NCI-H446 treated with DMSO at 0.1 percent for 48 hours (cell line): ENCODE measurements at regions not wholly inside any gene's neighbourhood (a gene's known extent, or its start where the extent isn't known, plus 50 kb on each side); places are given as distances from the start of the nearest gene placed in this dataset.

ENCODE experiments used
- DNase-seq: peaks from one replicate; lab custom pipeline; 2025; lab: John Stamatoyannopoulos, UW

- no peak for DNase-seq
Measured at GRCh38 chr1:219313961-219314360, 140.3 kb downstream of the LYPLAL1 start.

DNA sequence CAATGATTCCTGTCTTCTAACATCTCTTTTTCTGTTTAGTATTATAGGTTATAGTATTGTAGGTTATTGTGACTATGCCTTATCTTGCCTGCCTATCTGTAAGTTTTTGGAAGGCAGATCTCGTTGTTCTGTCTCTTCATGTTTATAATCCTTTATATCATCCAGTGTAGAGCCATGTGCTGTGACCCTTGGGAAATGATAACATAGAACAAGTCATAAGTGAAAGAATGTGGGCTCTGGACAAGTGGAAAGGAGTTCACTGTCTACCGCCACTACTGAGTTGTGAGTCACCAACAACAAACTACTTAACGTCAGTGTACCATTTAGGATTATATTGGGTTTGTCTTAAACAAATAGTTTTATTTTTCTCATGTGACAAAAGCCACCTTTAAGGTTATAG lies 139.3 kb downstream of the LYPLAL1 start:
- no peak for DNase-seq

DNA sequence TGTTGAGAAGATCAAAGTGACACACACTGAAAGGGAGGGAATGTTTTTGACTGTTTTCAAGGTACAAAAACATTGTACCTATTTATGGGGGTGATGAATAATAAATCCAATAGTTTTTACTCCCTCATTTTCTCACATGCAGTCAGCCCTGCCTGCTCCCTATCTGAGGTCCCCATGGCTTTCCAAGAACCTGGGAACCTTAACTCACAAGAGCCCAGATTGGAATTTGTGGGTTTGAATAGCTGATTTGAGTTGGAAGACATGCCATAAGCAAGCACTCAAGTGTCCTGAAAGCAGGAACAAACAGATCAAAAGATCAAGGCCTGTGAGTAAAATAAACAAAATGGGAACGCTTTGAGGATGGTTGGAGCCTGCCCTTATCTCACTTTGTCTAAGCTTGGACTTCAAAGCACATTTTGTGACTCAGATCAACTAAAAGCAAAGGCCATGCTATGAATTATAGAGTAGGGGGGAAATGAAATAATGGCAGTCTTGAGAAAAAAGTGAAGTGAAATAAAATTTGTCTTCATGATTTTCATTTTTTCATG lies 136.6 kb downstream of the LYPLAL1 start:
- no peak for DNase-seq

DNA sequence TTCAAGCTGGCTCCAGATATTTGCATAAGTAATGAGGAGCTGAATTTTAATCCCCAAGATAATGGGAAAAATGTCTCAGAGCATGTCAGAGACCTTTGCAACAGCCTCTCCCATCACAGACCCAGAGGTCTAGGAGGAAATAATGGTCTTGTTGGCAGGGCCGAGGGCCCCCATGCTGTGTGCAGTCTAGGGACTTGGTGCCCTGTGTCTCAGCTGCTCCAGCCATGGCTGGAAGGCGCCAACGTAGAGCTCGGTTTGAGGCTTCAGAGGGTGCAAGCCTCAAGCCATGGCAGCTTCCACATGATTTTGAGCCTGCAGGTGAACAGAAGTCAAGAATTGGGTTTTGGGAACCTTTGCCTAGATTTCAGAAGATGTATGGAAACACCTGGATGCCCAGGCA lies 134.7 kb downstream of the LYPLAL1 start:
- DNase-seq = no peak

- DNase-seq = no peak
Measured at GRCh38 chr1:219304227-219305226, 130.8 kb downstream of the LYPLAL1 start.

DNA sequence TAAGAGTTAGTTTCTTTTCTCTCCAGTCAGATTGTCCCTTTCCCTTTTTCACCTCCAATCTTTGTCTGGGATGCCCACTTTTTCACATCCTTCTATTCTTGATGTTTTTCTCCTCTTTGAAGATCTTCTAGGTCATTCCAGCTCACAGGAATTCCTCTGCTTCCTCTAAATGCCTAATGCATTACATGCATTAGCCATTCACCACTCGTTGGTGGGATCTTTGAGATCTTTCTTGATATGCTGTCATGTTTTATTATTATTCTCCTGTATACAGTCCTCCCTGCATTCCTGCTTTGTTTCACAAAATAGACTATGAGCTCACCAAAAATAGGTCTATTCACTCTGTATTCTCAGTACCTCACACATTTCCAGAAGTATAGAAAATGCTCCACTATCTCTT lies 129.0 kb downstream of the LYPLAL1 start:
- DNase-seq = no peak

DNA sequence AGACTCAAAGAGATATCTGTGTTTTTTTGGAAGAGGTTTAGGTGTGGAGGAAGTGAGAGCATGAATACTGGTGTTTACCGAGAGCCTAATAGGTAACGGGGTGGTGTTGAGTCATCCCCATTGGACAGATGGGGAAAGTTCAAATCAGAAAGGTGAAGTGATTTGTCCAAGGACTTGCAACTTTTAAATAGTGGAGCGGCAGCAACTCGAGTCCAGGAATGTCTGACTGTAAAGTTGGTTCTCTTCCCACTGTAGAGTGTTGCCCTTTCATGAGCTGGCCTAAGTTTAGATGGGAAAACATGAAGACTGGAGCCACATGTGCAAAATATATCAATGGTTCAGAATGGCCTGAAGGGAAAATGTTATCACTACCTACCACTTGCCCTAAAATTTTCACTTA lies 125.7 kb downstream of the LYPLAL1 start:
- no peak for DNase-seq

- DNase-seq = no peak
Measured at GRCh38 chr1:219298571-219299148, 125.0 kb downstream of the LYPLAL1 start.

DNA sequence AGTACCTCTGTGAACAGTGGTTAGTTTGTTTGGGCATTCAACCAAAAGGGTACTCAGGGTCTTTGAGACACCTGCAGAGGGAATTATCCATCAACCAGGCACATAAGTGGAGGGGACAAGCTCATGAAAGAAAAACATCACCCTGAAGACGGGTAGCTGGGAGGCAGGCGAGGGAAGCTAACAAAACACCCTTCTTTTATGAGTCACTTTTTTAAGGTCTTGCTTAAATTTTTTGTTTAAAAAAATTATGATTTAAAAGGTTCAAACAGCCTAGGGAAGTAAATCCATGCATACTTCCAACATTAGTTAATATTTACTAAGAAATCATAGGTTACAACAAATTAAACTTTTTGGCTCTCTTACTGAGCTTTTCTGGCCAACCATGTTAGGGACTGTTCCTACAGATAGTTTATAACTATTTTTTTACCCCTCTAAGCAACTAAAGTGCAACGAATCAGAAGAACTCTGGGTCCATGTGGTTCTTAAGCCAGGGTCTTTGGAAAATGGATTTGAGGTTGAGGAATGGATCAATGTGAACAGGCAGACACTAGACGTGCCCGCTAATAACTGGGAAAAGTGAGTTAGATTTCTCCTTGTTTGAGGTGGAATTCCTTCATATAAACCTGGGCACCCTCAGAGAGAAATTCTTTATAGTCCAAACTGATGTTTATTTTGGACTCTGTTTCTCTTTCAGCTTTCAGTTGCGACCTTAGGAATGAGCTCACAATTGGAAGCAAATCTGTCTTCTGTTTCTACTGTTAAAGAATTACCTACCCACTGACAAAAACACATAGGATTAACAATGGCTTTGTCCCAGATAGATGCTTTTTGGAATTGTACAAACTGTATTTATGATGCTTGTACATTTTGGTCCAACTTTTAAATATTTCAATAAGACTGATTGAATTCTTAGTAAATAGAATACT lies 123.0 kb downstream of the LYPLAL1 start:
- DNase-seq = no peak

DNA sequence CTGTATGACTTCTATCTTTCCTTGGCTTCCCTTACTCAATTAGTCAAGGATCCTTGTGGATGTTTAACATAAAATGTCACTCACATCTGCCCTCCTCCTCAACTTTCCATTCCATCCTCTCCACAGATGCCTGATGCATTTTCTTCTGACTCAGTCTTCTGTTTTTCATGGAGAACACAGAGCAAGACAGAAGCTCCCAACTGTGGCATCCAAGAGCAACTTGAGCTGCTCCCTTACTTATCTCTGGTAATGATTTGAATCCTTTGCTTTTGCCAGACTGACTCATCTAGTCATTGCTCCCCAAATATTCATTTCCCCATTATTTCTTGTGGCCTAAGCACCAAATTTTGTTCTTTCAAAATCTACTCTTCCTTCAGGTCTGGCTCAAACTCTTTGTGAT lies 120.6 kb downstream of the LYPLAL1 start:
- no peak for DNase-seq

GRCh38 chr1:219293410-219293809 lies 119.7 kb downstream of the LYPLAL1 start:
- DNase-seq = no peak

DNA sequence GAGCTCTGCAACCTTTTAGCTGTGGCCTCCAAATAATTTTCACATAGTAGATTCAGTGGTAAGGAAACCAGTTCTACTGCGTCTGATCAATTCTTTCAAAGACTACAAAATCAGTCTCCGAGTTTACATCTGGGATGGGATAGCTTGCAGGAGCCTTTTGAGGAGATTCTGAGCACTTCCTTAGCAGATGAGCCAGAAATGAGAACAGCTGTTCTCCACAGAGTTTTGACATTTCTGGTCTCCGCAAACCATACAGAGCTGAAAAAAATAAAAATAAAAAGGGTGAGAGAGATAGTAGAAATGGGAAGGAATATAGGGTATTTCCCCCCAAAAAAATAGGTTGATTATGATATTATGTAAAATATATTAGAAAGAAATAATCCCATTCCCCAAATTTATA lies 119.3 kb downstream of the LYPLAL1 start:
- no peak for DNase-seq

- no peak for DNase-seq
Measured at GRCh38 chr1:219292341-219292740, 118.7 kb downstream of the LYPLAL1 start.

- no peak for DNase-seq
Measured at GRCh38 chr1:219289171-219289570, 115.5 kb downstream of the LYPLAL1 start.

- DNase-seq = no peak
Measured at GRCh38 chr1:219283541-219283940, 109.9 kb downstream of the LYPLAL1 start.

DNA sequence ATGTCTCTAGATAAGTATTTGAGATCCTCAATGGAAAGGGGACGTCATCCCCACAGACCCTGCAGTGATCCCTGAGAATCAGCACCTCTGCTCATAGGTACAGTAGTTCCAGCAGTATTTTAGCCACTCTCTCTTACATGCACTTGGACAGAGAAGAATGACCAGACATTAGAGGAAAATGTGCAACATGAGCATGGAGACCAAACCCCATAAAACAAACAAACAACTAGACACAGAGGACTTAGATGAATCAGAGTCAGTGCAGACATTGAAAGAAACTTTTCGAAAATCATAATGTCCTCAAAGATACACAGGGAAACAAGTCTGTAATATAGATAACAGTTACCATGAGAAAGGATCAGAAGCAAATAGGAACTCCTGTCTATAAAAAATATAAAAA lies 108.2 kb downstream of the LYPLAL1 start:
- no peak for DNase-seq

DNA sequence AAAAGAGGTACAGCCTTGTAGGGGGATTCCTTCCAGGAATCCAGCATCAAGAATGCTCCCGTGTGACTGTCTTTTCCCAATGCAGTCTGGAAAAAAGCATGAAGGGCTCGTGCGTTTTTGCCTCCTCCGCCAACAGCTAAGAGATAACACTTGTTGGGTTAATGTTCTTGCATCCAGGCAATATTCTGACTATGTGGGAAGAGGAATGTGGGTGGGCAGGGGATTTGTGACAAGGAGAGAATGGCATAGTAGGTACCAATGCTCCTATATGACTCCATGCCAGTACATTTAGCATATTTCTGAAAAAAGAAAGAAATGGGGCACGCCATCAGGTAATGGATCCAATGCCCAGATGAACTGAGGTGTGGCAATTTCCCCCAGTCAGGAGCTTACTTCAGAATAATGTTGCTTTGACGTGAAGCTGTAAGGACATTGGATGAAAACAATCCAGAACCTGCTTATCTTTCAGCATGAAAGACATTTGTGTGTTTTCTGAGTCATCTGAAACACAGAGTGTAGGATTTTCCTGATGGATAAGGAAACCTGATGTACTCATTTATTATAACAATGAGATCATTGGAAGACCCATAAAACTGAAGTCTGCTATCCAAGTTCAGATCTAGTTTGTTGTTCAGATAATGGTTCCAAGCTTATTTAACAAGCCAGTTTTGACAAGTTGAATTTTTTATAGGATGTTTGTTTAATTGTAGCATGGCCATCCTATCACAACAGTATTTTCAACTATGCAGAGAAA lies 105.5 kb downstream of the LYPLAL1 start:
- no peak for DNase-seq

- DNase-seq = no peak
Measured at GRCh38 chr1:219278288-219278687, 104.6 kb downstream of the LYPLAL1 start.

DNA sequence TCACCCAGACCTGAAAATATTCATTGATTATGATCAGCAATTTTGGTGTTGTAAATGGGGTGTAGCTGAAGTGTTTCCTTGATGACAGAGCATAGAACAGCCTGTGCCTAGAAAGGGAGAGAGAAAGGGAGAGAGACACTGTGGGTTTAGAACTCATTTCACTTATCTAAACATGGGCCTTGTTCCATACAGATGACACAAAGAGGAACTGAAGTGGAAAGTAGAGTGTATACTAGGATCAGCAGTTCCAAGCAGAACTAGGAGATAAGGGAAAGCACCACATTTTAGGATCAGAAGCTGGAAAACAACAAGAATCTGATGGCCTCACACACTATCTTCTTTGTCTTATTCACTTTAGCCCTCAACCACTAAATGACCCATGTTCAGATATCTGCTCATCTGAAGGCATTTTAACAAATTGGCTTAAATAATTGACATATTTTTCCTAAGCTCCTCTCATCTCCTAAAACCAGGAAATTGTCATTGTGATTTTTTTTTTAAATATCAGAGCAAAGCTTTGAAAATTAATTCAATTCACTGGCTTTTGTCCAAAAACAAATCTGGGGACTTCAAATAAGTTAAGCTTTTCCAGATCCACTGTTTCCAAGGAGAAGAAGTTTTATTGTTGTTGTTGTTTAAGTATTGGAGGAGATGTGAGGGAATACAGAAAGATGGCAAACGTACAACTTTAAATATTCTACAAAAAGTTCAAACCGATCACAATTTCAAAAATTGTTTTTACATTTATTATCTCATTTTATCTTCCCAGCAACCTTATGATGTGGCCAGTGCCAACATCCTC lies 103.8 kb downstream of the LYPLAL1 start:
- DNase-seq = no peak

GRCh38 chr1:219276049-219276738 lies 102.5 kb downstream of the LYPLAL1 start:
- no peak for DNase-seq
